IPS-NIHi7 (cell line): ENCODE measurements at regions not wholly inside any gene's neighbourhood (a gene's known extent, or its start where the extent isn't known, plus 50 kb on each side); places are given as distances from the start of the nearest gene placed in this dataset.
A peak's percentile ranks its signal among the peaks of the same experiment; 100 is the strongest.
"Not testable (repeated sequence)": the region's sequence is repeated elsewhere in the genome, so short reads cannot be mapped to it uniquely, and the experiment has no call there.

Experiments used
- DNase-seq: peaks from one replicate; pipeline ENCODE4 v3.0.0; 2012; ENCODE audit warnings: mixed read lengths; ENCODE audit errors: extremely low spot score

DNA sequence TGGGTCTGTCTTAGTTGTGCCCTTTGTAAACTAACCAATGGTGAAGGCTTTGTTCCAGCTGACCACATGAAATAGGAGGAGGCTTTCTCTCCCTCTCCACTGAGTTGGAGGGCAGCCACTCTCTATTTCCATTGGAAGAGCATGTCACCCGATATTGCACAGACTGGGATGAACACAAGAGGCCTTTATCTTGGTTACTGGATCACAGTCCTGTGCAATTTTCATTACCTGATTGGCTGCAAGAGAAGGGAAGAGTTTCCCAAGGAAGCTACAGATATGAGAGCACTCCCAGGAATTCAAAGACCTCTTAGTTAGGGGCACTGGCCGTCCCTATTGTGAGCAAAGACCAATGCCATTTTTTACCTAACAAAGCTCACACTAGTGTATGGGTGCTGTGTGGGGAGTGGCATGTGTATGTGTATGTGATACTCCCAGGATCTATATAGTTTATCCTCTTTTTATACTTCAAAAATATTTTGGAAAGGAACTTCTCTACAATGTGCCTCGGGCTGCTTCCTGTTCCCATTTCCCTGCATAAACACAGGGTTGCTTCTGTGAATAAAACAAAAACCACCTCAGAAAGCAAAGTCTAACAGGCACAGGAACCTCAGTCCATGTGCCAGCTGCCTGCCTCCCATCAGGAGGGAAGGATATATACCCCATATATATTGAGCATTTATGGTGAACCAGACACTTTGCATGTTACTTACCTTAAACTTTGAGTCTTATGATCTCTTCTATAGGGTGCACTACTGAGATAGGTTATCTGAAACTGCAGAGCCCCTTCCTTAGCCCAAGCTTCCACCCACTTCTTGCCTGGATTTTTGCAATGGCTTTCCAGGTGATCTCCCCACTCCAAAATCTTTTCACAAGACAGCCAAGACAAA, 126.5 kb downstream of the RASSF10 start:
- no peak for DNase-seq

DNA sequence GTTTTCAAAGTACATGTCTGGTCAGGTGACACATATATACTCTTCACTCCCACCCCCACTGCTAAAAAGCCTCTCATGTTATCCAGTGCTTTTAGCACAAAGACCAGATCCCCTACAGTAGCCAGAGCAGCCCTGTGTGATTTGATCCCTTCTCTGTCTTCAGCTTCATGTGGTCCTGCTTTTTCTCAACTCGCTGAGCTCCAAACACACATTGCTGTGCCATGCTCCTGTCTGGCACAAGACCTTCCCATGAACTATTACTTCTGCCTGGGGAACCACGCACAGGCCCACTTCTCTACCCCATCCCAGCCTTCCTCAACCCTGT, 127.1 kb downstream of the RASSF10 start:
- no peak for DNase-seq

DNA sequence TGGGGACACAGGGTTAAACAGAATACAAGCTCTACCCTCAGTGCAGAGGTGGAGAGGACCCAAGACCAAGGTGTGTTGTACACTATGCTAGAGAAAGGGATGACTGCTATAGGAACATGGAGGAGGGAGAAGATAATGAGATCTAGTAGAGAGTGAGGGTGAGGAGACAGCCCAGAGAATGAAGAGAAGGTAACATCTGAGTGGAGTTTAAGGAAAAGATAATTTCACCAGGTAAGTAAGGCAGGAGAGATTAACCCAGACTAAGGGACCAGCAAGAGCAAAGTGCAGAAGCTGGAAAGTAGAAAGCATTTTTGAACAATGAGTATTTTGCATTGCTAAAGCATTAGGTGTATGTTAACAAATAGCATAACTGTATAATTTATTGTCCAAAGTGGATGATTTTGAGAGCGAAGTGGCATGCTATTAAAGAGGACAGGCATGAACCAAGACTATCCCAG, 128.8 kb downstream of the RASSF10 start:
- no peak for DNase-seq

DNA sequence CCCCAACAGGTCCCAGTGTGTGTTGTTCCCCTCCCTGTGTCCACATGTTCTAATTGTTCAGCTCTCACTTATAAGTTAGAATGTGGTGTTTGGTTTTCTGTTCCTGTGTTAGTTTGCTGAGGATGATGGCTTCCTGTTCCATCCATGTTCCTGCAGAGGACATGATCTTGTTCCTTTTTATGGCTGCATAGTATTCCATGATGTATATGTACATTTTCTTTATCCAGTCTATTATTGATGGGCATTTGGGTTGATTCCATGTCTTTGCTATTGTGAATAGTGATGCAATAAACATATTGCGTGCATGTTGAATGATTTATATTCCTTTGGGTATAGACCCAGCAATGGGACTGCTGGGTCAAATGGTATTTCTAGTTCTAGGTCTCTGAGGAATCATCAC, 130.0 kb downstream of the RASSF10 start:
- DNase-seq, result not testable (repeated sequence)

DNA sequence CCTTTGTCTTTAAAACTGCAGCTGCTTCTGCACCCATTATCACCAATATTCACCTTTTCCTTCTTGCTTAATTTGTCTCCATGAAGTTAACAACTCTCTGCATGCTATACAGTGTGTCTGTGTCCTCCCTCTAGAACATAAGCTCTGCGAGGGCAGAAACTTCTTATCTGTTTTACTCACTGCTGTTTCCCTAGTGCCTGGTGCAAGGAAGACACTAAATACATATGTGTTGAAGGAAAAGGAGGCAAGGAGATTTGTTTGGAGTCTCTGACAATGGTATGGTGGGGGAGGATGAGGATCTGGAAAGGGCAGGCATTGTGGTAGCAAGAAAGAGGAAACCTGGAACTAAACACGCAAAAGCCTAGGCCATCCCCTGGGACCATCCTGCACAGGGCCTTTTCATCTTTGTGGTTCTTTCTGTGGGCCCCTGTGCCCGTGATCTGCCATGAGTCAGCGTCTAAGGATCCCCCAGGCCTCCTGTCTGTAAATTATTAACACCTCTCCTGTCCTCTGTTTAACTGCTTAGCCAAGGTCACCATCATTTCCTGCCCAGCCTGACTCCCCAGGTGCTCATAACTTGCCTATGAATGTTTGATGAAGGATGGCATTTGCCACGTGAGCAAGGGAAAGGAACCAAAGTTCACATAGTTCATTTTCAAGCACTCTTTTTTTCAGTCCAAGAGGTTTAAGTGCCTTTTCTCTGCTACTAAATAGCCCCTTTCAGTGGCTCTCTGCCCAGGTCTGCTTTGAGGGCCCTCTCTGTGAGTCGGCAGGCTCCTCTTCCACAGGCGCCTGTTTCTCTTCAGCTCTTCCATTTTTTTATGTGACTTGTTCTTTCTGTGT, 131.1 kb downstream of the RASSF10 start:
- DNase-seq, result no peak

DNA sequence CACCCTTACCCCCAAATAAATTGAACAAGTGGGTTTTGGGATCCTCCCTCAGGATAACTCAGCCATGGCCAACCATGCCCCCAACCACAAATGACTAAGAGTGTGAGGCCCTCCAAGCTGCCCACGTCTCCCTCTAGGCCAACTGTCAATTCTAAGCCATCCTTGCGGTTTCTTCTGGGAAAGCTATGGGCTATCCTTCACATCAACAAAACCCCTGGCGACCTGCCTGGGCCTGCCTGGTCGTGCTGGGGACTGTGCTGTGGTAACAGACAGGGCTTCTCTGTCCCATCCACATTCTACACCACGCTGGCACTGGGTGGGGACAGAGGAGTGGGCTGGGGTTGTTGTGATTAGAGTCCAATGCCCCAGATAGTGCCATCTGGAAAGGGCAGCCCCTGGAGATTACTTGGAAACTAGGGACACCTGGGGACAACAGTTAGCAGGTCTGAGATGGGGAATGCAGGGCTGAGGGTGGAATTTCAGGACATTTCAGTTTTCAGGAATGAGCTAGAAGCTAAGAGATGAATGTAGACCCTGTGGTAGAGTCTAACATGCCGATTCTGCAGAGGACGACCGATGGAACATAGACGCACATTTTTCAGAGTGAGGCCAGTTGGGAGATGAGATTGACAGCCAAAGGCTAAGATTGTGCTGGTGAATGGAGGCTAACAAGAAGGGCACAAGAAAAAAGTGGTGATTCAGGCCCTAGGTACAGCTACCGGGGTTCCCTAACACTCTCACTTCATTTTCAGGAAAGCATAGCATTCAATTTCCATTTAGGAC, 131.9 kb downstream of the RASSF10 start:
- DNase-seq, result no peak

DNA sequence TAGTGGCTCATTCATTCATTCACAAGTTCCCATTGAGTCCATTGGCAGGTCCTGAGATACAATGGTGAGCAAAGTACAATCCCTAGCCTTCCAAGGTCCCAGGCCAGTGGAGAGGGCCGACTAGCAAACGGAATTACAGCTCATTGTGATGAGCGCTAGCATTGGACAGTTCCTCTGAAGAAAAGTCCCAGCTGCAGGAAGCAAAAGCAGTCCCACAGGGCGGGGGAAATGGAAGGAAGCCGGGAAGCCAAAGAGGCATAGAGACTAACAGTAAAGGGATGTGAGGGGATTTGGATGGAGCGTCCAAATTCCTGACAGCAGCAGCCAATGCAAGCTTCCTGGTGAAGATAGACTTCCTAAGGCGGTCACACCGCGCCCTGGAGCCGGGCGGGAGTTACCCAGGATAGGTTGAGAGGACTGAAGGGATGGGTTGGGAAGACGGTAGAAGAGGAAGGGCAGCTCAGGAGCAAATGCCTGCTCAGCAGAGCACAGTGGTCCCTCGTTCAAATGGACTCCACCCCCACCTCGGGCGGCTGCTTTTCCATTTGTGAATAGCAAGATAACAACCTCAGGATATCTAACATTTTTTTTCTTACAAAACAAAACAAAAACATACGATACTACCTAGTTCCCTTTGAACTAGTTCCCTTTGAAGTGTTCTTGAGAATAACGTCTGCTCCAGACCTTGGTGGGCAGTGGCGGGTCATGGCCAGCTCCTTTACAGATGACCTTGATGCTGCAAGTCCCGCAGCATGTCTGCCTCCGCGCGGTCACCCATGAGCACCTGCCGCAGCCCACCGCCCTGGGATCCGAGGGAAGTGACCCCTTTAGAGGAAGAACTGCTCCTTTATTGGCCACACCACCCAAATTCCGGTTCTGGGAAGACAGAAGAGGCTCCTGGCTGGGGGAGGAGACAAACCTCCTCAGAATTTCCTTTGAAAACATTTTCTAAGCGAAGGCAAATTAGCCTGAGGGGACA, 132.9 kb downstream of the RASSF10 start:
- no peak for DNase-seq

DNA sequence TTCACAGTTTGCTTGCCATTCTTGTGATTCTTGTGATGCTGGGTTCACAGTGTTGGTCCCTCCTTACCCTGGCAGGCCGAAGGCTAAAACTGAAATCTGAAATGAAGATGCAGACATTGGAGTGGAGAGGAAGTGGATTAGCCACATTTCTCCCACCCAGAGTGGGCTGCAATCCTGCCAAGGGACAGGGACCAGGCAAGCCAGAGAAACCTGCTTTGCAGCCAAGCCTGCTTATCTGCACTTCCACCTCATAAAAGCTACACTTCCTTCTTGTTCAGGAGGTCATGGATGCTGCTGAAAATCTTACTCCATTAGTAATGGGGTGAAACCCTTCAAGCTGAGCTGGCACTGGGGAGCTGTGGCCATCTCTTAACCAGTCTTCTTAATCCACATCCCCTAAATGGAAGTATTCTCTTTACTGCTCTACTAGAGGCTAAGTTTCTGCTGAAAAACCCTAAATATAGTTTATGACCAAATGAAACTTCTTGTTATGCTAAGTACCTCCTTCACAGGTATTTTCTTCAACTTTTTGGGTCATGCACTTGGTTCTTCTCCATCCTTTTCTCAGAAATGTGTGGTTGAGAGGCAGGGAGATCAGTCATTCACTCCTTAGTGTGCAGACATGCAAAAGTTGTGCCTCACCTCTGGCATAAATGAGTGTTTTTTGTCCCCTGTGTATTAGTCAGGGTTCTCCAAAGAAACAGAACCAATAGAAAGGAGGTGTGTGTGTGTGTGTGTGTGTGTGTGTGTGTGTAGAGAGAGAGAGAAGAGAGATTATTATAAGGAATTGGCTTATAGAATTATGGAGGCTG, 133.9 kb upstream of the BMAL1 start:
- no peak for DNase-seq

DNA sequence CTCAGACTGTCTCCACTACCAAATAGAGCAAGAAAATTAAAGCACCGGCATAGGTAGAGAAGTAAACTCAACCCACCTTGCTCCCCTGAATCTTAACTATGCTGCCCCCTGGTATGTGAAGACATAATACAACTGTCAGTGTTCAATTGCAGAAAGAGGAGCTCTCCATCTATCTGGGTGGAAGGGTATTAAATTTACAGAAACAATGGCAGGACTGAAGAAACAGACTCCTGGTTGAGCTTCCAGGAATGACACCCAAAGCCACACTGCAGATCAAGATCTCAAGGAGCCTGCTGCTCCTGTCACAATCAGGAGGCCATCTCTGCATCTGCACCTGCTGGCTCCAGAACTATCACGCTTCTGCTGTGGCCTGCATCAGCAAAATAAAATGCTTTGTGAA, 132.1 kb upstream of the BMAL1 start:
- no peak for DNase-seq

DNA sequence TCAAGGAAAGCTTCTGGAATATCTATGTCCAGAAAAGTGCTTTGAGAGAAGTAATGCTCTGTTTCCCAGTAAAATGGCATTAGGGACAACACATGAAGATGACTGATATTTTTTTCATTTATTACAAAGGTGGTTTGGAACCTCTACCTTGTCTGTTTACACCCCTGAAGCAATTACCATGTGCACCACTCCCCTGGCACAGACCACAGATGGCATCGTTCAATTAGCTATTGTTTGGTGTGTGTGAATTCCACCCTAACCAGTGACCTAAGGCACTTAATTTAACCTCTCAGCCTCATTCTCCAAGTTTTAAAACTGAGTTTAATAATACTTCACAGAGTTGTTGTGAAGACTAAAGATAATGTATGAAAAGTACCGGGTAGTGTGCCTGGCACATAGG, 127.6 kb upstream of the BMAL1 start:
- DNase-seq, result no peak

DNA sequence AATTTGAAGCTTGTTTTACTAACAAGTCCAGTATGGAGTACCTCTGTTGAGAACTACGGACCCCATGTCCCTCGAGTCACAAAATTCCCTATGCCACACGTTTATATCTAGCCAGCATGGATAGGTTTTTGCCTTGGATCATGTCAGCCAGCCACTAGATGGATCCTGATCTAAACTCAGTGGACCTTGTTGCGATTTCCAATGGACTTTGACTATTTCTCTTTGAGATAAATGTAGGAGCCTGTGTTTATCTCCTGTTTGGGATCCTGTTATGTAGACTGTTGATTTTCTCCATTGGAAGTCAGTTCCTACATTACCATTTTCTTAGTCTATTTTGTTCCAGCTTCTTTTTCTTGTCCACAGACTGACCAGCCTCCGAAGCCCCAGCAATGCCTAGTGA, 127.1 kb upstream of the BMAL1 start:
- DNase-seq, result no peak

DNA sequence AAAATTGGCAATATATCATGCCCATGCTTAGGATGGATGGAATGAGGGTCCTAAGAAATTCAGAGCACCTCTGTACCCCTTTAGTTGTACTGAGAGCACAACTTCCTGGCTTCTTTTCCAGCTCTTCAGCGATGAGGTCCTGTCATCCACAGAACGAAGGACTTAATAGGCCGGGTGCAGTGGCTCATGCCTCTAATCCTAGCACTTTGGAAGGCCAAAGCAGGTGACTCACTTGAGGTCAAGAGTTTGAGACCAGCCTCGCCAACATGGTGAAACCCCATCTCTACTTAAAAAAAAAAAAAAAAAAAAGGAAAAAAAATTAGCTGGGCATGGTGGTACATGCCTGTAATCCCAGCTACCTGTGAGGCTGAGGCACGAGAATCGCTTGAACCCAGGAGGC, 125.3 kb upstream of the BMAL1 start:
- no peak for DNase-seq

DNA sequence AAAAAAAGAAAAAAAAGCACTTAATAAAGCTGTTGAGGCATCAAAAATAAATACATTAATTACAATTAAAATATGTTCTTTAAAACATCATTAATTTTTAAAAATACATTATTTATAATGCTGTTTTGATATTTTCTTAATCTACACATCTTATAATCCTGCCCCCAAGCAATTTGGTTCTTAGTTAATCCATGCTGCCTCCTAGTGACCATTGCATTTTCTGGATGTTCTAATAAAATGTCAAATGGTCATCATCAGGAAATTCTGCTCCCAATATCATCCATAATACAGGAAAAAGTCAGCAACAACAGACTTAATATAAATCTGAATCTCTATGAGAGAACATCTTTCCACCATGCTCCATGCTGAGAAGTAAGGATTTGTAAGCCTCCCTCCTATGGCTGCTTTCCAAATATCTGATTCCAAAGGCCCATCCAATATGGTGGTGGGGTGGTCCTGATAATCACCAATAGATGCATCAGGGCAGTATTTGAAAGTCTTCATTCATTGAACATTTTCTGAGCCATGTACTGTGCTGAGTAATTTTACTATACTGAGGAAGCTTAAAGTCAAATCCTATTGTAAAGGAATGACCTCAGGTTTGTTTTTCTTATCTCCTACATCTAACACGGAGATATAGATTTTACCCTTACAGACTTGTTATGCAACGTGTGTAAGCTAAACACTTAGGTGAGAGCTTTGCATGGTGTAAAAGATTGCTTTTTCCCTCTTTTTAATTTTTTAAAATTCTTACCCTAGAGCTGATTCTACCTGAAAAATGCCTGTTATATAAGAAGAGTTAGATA, 124.7 kb upstream of the BMAL1 start:
- DNase-seq, result peak; percentile 34

DNA sequence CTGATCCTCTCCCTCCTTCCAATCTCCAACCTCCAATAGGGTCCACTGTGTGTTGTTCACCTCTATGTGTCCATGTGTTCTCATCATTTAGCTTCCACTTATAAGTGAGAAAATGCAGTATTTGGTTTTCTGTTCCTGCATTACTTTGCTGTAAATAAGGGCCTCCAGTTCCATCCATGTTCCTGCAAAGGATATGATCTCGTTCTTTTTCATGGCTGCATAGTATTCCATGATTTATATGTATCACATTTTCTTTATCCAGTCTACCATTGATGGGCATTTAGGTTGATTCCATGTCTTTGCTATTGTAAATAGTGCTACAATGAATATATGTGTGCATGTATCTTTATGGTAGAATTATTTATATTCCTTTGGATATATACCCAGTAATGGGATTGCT, 123.2 kb upstream of the BMAL1 start:
- DNase-seq, result not testable (repeated sequence)

DNA sequence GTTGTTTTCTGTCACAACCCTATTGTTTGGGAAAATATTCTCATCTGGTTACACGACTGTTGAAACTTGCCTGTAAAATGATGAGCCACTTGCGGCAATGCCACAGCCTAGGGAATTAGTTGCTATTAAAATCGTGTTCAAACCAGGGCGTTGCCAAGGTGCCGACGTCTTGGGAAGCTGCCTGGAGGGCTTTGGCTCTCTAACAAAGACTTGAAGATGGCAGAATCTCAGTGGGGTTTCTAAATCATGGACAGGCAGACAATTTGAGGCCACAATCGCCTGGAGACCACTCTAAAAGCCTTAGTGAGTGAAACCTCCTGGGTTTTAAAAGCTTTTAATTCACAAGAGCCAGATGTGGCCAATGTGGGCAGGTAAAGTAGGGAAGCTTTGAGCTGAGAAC, 117.2 kb upstream of the BMAL1 start:
- DNase-seq, result no peak

DNA sequence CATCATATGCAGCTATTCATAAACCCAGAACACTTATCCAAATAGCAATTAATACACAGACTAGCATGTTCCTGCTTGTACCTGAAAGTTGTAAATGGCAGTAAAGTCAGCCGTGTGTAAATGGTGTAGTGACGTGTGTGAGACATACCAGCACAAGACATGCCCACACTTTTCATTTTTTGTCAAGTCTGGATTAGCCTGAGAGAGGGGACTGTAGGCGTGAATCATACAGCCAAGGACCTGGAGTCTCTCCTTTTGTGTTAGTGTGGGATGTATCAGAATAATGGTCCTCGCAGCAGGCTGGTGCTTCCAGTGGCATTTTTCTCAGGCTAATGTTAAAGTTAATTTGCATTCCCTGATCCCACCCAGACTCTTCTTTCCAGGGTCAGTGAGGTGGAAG, 116.8 kb upstream of the BMAL1 start:
- DNase-seq, result no peak

DNA sequence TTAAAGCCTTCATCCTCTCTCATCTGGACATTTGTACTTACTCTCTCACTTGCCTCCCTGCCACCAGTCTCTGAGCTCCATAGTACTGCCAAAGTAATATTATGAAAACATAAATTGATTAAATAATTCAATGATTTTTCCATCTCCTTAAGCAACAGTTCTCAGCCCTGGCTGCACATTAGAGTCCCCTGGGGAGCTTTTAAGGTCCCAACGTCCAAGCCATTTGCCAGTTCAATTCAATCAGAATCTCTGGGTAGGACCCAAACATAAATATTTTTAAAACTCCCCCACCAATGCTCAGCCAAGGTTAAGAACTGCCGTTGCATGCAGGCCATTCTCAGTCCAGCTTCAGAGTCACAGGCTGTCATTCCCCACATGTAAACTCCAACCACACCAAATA, 114.4 kb upstream of the BMAL1 start:
- no peak for DNase-seq

DNA sequence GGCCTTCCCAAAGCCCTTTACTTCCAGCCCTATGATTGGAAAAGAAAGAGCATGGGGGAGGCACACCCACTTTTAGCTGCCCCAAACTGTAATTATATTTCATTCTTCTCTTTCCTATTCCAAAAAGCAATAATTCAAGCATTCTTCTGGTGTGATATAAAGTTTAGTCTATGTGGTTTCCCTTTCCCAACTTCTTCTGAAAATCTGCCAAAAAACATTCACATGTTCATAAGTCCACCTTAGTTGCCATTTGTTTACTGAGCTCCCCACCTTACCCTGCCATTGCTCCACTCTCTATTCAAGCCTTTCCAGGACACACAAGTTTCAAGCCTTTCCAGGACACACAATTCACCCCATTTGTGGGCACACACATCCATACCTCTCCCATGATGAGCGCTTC, 111.6 kb upstream of the BMAL1 start:
- no peak for DNase-seq

DNA sequence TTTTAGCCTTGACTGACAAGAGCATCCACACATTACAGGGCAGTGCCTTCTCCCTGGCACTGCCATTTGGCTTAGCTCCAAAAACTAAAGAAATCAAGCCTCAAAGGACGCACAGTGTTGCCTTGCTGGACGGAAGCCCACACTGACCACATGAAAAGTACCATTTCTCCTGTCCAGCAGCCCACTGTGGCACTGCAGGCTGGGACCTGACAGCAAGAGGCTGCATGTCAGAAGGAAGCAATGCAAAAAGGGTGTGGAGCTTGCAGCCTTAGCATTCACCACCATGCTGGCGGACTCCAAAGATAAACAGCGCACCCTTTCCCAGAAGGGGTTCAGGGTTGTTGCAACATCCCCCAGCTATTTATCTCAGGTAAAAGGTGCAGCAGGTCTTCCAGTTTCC, 109.3 kb upstream of the BMAL1 start:
- no peak for DNase-seq
